OCI-LY7 (cell line): ENCODE measurements at regions not wholly inside any gene's neighbourhood (a gene's known extent, or its start where the extent isn't known, plus 50 kb on each side); places are given as distances from the start of the nearest gene placed in this dataset.

ENCODE experiments used
- EZH2phosphoT487 ChIP-seq: fragments of 200-600 bp; sonication (generic); IDR thresholded peaks from 2 replicates; pipeline ENCODE4 v1.6.1; 2018; ENCODE audit warnings: low read depth, borderline replicate concordance, mild to moderate bottlenecking, mixed run types, antibody characterized with exemption, low read length, moderate library complexity, mixed read lengths
- TF ChIP-seq, protein P1 (sequence below): fragments of 200-600 bp; sonication (generic); conservative IDR thresholded peaks from 2 replicates; pipeline ENCODE4 v1.5.1; 2014; ENCODE audit warnings: mild to moderate bottlenecking, antibody characterized with exemption, low read length, moderate library complexity, mixed read lengths

DNA sequence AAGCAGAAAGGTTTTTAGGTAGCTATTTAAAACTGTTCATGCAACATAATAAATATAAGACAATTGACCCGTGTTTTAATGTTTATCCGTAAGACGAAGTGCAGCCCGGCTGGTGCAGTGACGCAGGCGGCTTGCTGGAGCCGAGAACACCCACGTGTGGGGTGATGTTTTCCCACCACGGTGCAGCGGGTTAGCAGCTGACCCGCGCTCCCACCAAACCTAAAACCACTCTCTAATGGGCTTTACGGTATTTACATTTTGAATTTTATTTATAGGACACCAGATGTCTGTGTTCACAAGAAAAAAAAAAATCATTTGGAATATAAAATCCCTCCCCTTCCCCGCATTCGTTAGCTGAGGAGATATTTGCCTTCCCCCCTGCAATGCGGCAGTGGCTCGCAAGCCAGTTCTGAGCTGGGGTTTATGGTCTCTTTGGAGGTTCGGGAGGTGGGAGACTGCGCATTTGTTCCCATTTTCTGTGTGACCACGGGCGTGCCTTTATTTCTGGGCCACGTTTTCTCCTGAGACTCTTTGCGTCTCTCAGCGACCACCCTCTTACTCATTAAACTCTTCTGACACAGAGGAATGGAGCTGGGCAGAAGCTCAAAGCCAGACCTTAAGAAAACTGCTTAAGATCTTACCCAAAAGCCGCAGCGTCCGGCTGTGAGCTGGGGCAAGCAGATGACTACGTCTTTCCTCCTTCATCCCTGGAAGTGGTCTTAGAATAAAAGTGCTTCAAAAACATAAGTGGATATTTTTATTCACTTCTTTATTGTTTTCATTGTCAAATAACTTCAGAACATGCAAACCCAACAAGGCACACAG, 301.1 kb downstream of the IRF8 start:
- TF ChIP-seq, protein P1, sequence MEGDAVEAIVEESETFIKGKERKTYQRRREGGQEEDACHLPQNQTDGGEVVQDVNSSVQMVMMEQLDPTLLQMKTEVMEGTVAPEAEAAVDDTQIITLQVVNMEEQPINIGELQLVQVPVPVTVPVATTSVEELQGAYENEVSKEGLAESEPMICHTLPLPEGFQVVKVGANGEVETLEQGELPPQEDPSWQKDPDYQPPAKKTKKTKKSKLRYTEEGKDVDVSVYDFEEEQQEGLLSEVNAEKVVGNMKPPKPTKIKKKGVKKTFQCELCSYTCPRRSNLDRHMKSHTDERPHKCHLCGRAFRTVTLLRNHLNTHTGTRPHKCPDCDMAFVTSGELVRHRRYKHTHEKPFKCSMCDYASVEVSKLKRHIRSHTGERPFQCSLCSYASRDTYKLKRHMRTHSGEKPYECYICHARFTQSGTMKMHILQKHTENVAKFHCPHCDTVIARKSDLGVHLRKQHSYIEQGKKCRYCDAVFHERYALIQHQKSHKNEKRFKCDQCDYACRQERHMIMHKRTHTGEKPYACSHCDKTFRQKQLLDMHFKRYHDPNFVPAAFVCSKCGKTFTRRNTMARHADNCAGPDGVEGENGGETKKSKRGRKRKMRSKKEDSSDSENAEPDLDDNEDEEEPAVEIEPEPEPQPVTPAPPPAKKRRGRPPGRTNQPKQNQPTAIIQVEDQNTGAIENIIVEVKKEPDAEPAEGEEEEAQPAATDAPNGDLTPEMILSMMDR, result no peak
- no peak for TF ChIP-seq EZH2phosphoT487
